Adrenal gland (tissue), 9 donors: ENCODE measurements at regions not wholly inside any gene's neighbourhood (a gene's known extent, or its start where the extent isn't known, plus 50 kb on each side); places are given as distances from the start of the nearest gene placed in this dataset.

Experiments used
- DNase-seq, 7 donors: peaks; one replicate each; pipeline ENCODE4 v3.0.0-alpha.2; 2019 to 2020
- H3K27ac ChIP-seq, 5 donors: fragments of 200-600 bp; sonication (generic) in 4 of 5; 1 replicate in 3 of 5; 2 replicates in 2 of 5; pipeline versions ENCODE4 v1.5.1 to v1.8.0; 2016 to 2020; ENCODE audit warnings: mild to moderate bottlenecking in 1 of 5
- H3K27me3 ChIP-seq: fragments of 200-600 bp; 2 replicates; pipeline ENCODE4 v1.8.0; 2021
- H3K36me3 ChIP-seq, 2 donors: fragments of 200-600 bp; replicated peaks in 1 of 2; 1 replicate in 1 of 2; 2 replicates in 1 of 2; pipeline versions ENCODE4 v1.5.1 to v1.8.0; 2018 to 2022
- H3K4me1 ChIP-seq, 2 donors: fragments of 200-600 bp; replicated peaks in 1 of 2; 1 replicate in 1 of 2; 2 replicates in 1 of 2; pipeline versions ENCODE4 v1.5.1 to v1.8.0; 2018 to 2021
- H3K4me3 ChIP-seq, 4 donors: fragments of 200-600 bp; sonication (generic) in 3 of 4; one replicate each; pipeline ENCODE4 v1.5.1; 2016 to 2018
- H3K9me3 ChIP-seq, 3 donors: fragments of 200-600 bp; sonication (generic) in 1 of 3; replicated peaks in 1 of 3; 1 replicate in 2 of 3; 2 replicates in 1 of 3; pipeline versions ENCODE4 v1.5.1 to v1.8.0; 2016 to 2021
- CTCF ChIP-seq, 6 experiments: fragments of 450-650 bp in 4 of 6; fragments of 200-600 bp in 2 of 6; sonication (generic) in 1 of 6; IDR thresholded peaks; 1 replicate in 5 of 6; 2 replicates in 1 of 6; pipeline versions ENCODE4 v1.5.1 to v1.8.0; 2016 to 2021; ENCODE audit warnings: antibody characterized with exemption in 6 of 6, mild to moderate bottlenecking in 2 of 6, moderate library complexity in 1 of 6
- POLR2A ChIP-seq, 2 donors: fragments of 450-650 bp; IDR thresholded peaks; one replicate each; pipeline ENCODE4 v1.6.1; 2017; ENCODE audit warnings: antibody characterized with exemption in 2 of 2, mild to moderate bottlenecking in 2 of 2, moderate library complexity in 1 of 2
- WGBS, 4 donors: extraction: QIAGEN DNeasy Blood & Tissue Kit in 2 of 4; methylation state at CpG; one replicate each; pipeline versions ENCODE4 v1.1.5 to v1.1.7; 2013 to 2017; 5-methylcytosine and 5-hydroxymethylcytosine counted together
- intact Hi-C, 2 donors: fragments of 100-400 bp; cut with DNase I; formaldehyde crosslinking; loops; one replicate each; pipeline versions ENCODE4 v1.14.1 to v1.15.0; 2022 to 2023
- donor health status: healthy with polysubstance abuse.
- donor health status: Bipolar disorder and iron deficiency.
- donor health status: DM: yes; HTN: yes; CAD: no.
- donor health status: DM: no; HTN: no; CAD: no.
- donor health status: DM: no; HTN: no; CAD: no.

- no peak overlapping the region for H3K27ac ChIP-seq
- intact Hi-C loops = no loop called here
- no peaks in the 10 kb centered on the region for H3K9me3 ChIP-seq
- WGBS, 4 donors = 77 to 93% (median 83%) methylated on average over 2 of the region's 2 CpGs
- no peak for TF ChIP-seq POLR2A (IDR thresholded peaks at IDR 0.05)
- peak in 1 of 6 experiments; percentile 19 for TF ChIP-seq CTCF (IDR thresholded peaks at IDR 0.05)
- no peak overlapping the region for H3K4me3 ChIP-seq
- H3K4me1 ChIP-seq = no peaks in the 10 kb centered on the region
- no peaks in the 10 kb centered on the region for H3K36me3 ChIP-seq
- DNase-seq = peak in 1 of 7 donors; percentile 3
- H3K27me3 ChIP-seq = no peaks in the 10 kb centered on the region
Observed at GRCh38 chr20:52783769-52784168, 188.4 kb upstream of the TSHZ2 start.

- 50 to 80% (median 74%) methylated on average over 2 of the region's 2 CpGs for WGBS, 4 donors
- Histone ChIP-seq H3K9me3 (no peaks in the 10 kb centered on the region), H3K4me3 (no peak overlapping the region), H3K36me3 (no peaks in the 10 kb centered on the region), H3K27me3 (no peaks in the 10 kb centered on the region), H3K27ac (no peak overlapping the region), H3K4me1 (no peaks in the 10 kb centered on the region)
- no peak for DNase-seq
- TF ChIP-seq CTCF (IDR thresholded peaks at IDR 0.05) (no peak), POLR2A (IDR thresholded peaks at IDR 0.05) (no peak)
- intact Hi-C loops = no loop called here
Observed at GRCh38 chr20:52780462-52780861, 191.7 kb upstream of the TSHZ2 start.

GRCh38 chr20:52779125-52779524 lies 193.0 kb upstream of the TSHZ2 start:
- WGBS, 4 donors = 68 to 73% (median 69%) methylated on average over 3 of the region's 3 CpGs
- Histone ChIP-seq H3K27ac (no peak overlapping the region), H3K4me1 (no peaks in the 10 kb centered on the region), H3K4me3 (no peak overlapping the region), H3K9me3 (no peaks in the 10 kb centered on the region), H3K36me3 (no peaks in the 10 kb centered on the region), H3K27me3 (no peaks in the 10 kb centered on the region)
- TF ChIP-seq CTCF (IDR thresholded peaks at IDR 0.05) (no peak), POLR2A (IDR thresholded peaks at IDR 0.05) (no peak)
- DNase-seq = no peak
- intact Hi-C loops = no loop called here

- 90 to 98% (median 92%) methylated on average over 4 of the region's 4 CpGs for WGBS, 4 donors
Observed at GRCh38 chr20:52777171-52777570, 195.0 kb upstream of the TSHZ2 start.

More at GRCh38 chr20:52777171-52777570, 195.0 kb upstream of the TSHZ2 start:
- no peak for TF ChIP-seq CTCF (IDR thresholded peaks at IDR 0.05)
- no peak for TF ChIP-seq POLR2A (IDR thresholded peaks at IDR 0.05)
- Histone ChIP-seq H3K36me3 (no peaks in the 10 kb centered on the region), H3K27me3 (no peaks in the 10 kb centered on the region), H3K27ac (no peak overlapping the region), H3K9me3 (no peaks in the 10 kb centered on the region), H3K4me1 (no peaks in the 10 kb centered on the region), H3K4me3 (no peak overlapping the region)
- intact Hi-C loops = no loop called here
- no peak for DNase-seq
